GM18951 (cell line): ENCODE measurements at regions not wholly inside any gene's neighbourhood (a gene's known extent, or its start where the extent isn't known, plus 50 kb on each side); places are given as distances from the start of the nearest gene placed in this dataset.

Experiments
- POLR2A ChIP-seq: IDR thresholded peaks from 4 replicates; pipeline ENCODE4 v1.6.1; 2011; ENCODE audit warnings: mild to moderate bottlenecking; ENCODE audit not compliant: insufficient read length, insufficient read depth; ENCODE audit errors: extremely low read depth
- in situ Hi-C: fragments of 300-500 bp; cut with MboI; formaldehyde crosslinking; loops from one replicate; pipeline ENCODE4 v1.12.0; 2022; ENCODE audit warnings: low sequenced_read_pairs, mixed read lengths, inconsistent platforms; ENCODE audit not compliant: unreplicated experiment

GRCh38 chr3:150261958-150262357, 146.1 kb upstream of the TSC22D2 start:
- TF ChIP-seq POLR2A, result no peak

GRCh38 chr3:150261418-150261817, 146.7 kb upstream of the TSC22D2 start:
- in situ Hi-C loops, result no loop called here
- TF ChIP-seq POLR2A, result no peak

More at GRCh38 chr3:150261958-150262357, 146.1 kb upstream of the TSC22D2 start:
- in situ Hi-C loops, result no loop called here

GRCh38 chr3:150260398-150260710, 147.7 kb upstream of the TSC22D2 start:
- in situ Hi-C loops, result no loop called here
- TF ChIP-seq POLR2A, result no peak

- in situ Hi-C loops, result no loop called here
These were observed 148.3 kb upstream of the TSC22D2 start for GRCh38 chr3:150259526-150260397.

DNA sequence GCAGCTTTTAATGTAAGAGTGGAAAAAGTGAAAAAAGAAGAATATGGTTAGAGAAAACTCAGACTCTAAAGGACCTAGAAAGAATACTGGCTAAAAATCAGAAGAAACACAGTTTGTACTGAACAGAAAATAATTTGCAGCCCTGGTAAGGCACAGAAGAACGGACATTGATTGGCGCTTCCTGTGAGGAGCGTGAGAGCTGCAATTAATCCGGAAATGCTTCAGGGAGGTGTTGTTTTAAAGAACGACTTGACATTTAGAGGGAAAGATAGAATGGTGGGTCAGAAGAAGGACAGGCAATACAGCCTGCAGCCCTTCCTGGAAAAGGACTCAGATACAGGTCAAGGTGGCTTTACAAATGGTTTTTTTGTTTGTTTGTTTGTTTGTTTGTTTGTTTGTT, 151.3 kb upstream of the TSC22D2 start:
- in situ Hi-C loops, result no loop called here
- TF ChIP-seq POLR2A, result no peak

More at GRCh38 chr3:150259526-150260397, 148.3 kb upstream of the TSC22D2 start:
- TF ChIP-seq POLR2A, result no peak

DNA sequence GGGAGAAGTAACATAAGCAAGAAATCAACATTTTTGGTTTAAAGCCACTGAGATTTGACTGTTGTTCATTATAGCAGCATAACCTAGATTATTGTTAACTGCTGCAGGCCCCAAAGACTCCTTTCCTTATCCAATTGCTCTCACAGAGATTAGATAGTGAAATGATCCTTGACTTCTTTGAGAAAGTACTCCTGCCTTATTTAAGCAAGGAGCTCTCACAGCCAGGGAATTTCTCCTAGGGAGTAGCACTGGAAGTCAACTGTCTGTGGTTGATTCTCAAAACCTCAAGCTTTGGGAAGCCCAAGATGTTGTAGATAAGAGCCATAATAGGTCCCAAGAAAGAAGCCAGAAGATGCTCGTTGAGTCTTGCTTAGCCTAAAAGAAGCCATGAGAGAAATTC, 151.8 kb upstream of the TSC22D2 start:
- in situ Hi-C loops, result no loop called here
- TF ChIP-seq POLR2A, result no peak

GRCh38 chr3:150255826-150256225, 152.3 kb upstream of the TSC22D2 start:
- in situ Hi-C loops, result no loop called here
- no peak for TF ChIP-seq POLR2A

GRCh38 chr3:150255413-150255812, 152.7 kb upstream of the TSC22D2 start:
- in situ Hi-C loops, result no loop called here
- TF ChIP-seq POLR2A, result no peak

- TF ChIP-seq POLR2A, result no peak
- in situ Hi-C loops, result no loop called here
These were observed 153.8 kb upstream of the TSC22D2 start for GRCh38 chr3:150254309-150254708.

- TF ChIP-seq POLR2A, result no peak
- in situ Hi-C loops, result no loop called here
These were observed 154.5 kb upstream of the TSC22D2 start for GRCh38 chr3:150253622-150254021.

DNA sequence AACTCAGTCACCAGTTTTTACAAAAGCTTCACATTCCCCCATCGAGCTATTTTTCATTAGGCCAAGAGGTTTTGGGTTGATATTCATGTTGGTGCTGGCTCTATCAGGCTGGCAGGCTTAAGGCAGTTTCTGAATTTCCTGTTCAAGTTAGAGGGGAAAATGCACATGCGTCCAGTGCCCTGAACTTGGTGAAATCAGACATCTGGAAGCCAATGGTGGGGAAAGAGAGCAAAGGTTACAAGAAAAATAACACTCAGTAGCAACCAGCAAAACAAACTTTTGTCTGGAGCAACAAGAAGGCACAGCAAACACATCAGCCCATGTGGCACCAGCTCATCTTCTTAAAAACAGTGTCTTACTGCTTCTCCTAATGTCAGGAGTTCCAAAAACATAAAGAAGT, 155.6 kb upstream of the TSC22D2 start:
- no peak for TF ChIP-seq POLR2A
- in situ Hi-C loops, result no loop called here

DNA sequence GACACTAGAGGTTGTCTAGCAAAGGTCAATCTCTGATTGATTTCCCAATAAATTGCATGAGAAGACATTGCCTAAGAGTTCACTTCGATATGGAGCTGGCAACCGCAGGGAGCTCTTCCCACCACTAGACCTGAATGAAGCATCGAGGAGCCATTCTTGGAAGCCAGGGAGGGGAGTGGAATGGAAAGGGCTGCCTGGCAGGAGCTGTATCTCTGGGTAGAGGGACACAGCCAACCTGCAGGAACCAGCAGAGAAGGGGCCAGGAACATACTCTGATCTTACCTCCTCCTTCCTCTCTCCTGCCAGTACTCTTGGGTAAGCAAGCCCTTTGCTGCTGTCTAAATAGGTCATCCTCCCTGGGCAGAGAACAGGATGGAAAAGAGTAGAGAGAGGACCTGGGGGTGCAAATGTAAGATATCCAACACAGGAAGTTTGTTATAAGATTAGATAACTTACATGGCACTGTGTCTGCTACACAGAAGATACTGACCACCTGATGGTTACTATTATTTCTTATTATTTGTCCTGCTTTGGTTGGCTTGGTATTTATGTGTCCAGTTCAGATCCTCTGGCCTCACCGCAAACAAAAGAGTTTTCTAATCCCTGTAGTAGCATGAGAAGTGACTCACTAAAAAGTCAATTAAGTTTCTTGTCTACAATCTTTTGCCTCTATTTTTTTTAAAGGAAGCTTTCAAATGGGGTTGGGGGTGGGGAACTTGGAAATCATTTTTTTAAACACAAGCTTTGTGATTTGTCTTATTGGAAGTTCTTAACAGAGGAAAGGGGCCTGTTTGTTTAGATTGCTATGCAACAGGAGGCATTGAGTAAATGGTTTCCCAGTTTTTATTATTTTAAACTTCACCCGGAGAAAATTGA, 156.7 kb upstream of the TSC22D2 start:
- TF ChIP-seq POLR2A, result no peak
- in situ Hi-C loops, result no loop called here

- no peak for TF ChIP-seq POLR2A
- in situ Hi-C loops, result no loop called here
These were observed 158.2 kb upstream of the TSC22D2 start for GRCh38 chr3:150249779-150250470.
